ENCODE measurements at regions not wholly inside any gene's neighbourhood (a gene's known extent, or its start where the extent isn't known, plus 50 kb on each side); places are given as distances from the start of the nearest gene placed in this dataset.

GRCh38 chr10:60467202-60467546, 77.5 kb upstream of the ANK3 start:
- WGBS (ENCODE audit: insufficient coverage) = no CpG with 5 or more reads among the region's 3 CpGs
- H3K4me3 ChIP-seq (ENCODE audit: control insufficient read depth in 1 of 7, extremely low read depth in 1 of 7, insufficient read depth in 4 of 7, low read depth in 2 of 7, low read length in 6 of 7) = no peak overlapping the region
- H3K27me3 ChIP-seq (replicated peaks in 2 of 5; ENCODE audit: control insufficient read depth in 4 of 5, insufficient read depth in 5 of 5, low read length in 4 of 5) = no peaks in the 10 kb centered on the region
- no peaks in the 10 kb centered on the region for H3K9me3 ChIP-seq (ENCODE audit: control extremely low read depth in 1 of 5, control insufficient read depth in 4 of 5, insufficient read depth in 2 of 5, low read depth in 1 of 5, low read length in 4 of 5)
- no peak overlapping the region for H3K27ac ChIP-seq (ENCODE audit: insufficient read depth in 1 of 2, low read depth in 1 of 2, low read length in 2 of 2, poor library complexity in 1 of 2, severe bottlenecking in 2 of 2)
- ChIA-PET CTCF (interaction anchor here (1.5 kb wide), 1 partner anchor 14 kb away, joined by 3 read pairs; no protein-coding TSS in a partner anchor), POLR2A (no interaction called here)
- no peak for DNase-seq
- no peaks in the 10 kb centered on the region for H3K36me3 ChIP-seq (ENCODE audit: control insufficient read depth in 4 of 4, insufficient read depth in 4 of 4, low read length in 3 of 4)
- H3K4me1 ChIP-seq (ENCODE audit: control extremely low read depth in 1 of 4, control insufficient read depth in 4 of 4, insufficient read depth in 4 of 4, low read length in 3 of 4) = peaks cover 0 to 2% (median 0%) of the 10 kb centered on the region in 4 experiments

GRCh38 chr10:60466267-60467201, 76.9 kb upstream of the ANK3 start:
- Histone ChIP-seq H3K4me1 (ENCODE audit: control extremely low read depth in 1 of 4, control insufficient read depth in 4 of 4, insufficient read depth in 4 of 4, low read length in 3 of 4) (peaks cover 0 to 4% (median 0%) of the 10 kb centered on the region in 4 experiments), H3K27ac (ENCODE audit: insufficient read depth in 1 of 2, low read depth in 1 of 2, low read length in 2 of 2, poor library complexity in 1 of 2, severe bottlenecking in 2 of 2) (no peak overlapping the region), H3K27me3 (replicated peaks in 2 of 5; ENCODE audit: control insufficient read depth in 4 of 5, insufficient read depth in 5 of 5, low read length in 4 of 5) (no peaks in the 10 kb centered on the region), H3K36me3 (ENCODE audit: control insufficient read depth in 4 of 4, insufficient read depth in 4 of 4, low read length in 3 of 4) (no peaks in the 10 kb centered on the region), H3K9me3 (ENCODE audit: control extremely low read depth in 1 of 5, control insufficient read depth in 4 of 5, insufficient read depth in 2 of 5, low read depth in 1 of 5, low read length in 4 of 5) (no peaks in the 10 kb centered on the region), H3K4me3 (ENCODE audit: control insufficient read depth in 1 of 7, extremely low read depth in 1 of 7, insufficient read depth in 4 of 7, low read depth in 2 of 7, low read length in 6 of 7) (no peak overlapping the region)
- CTCF ChIA-PET = interaction anchor here (0.6 to 1.5 kb wide), 3 partner anchors 14 to 1973 kb away, joined by 3 to 4 read pairs (median 3); no protein-coding TSS in a partner anchor
- 100% methylated on average over 1 of the region's 4 CpGs for WGBS (ENCODE audit: insufficient coverage)
- POLR2A ChIA-PET = no interaction called here
- no peak for DNase-seq

GRCh38 chr10:60465801-60466200, 76.1 kb upstream of the ANK3 start:
- POLR2A ChIA-PET = no interaction called here
- WGBS (ENCODE audit: insufficient coverage) = no CpG with 5 or more reads among the region's 2 CpGs
- CTCF ChIA-PET = interaction anchor here (0.6 to 1.5 kb wide), 3 partner anchors 13 to 1974 kb away, joined by 3 to 4 read pairs (median 3); no protein-coding TSS in a partner anchor

GRCh38 chr10:60464659-60465058, 75.0 kb upstream of the ANK3 start:
- ChIA-PET CTCF (interaction anchor here (1.7 kb wide), 1 partner anchor 20 kb away, joined by 10 read pairs; no protein-coding TSS in a partner anchor), POLR2A (no interaction called here)
- peaks cover 0 to 4% (median 2%) of the 10 kb centered on the region in 4 experiments for H3K4me1 ChIP-seq (ENCODE audit: control extremely low read depth in 1 of 4, control insufficient read depth in 4 of 4, insufficient read depth in 4 of 4, low read length in 3 of 4)
- WGBS (ENCODE audit: insufficient coverage) = 97% methylated on average over 3 of the region's 3 CpGs
- H3K27me3 ChIP-seq (replicated peaks in 2 of 5; ENCODE audit: control insufficient read depth in 4 of 5, insufficient read depth in 5 of 5, low read length in 4 of 5) = no peaks in the 10 kb centered on the region
- no peaks in the 10 kb centered on the region for H3K36me3 ChIP-seq (ENCODE audit: control insufficient read depth in 4 of 4, insufficient read depth in 4 of 4, low read length in 3 of 4)
- no peak for DNase-seq
- no peaks in the 10 kb centered on the region for H3K9me3 ChIP-seq (ENCODE audit: control extremely low read depth in 1 of 5, control insufficient read depth in 4 of 5, insufficient read depth in 2 of 5, low read depth in 1 of 5, low read length in 4 of 5)
- H3K4me3 ChIP-seq (ENCODE audit: control insufficient read depth in 1 of 7, extremely low read depth in 1 of 7, insufficient read depth in 4 of 7, low read depth in 2 of 7, low read length in 6 of 7) = no peak overlapping the region
- H3K27ac ChIP-seq (ENCODE audit: insufficient read depth in 1 of 2, low read depth in 1 of 2, low read length in 2 of 2, poor library complexity in 1 of 2, severe bottlenecking in 2 of 2) = no peak overlapping the region

More at GRCh38 chr10:60465801-60466200, 76.1 kb upstream of the ANK3 start:
- no peak for DNase-seq
- Histone ChIP-seq H3K4me1 (ENCODE audit: control extremely low read depth in 1 of 4, control insufficient read depth in 4 of 4, insufficient read depth in 4 of 4, low read length in 3 of 4) (peaks cover 0 to 4% (median 0%) of the 10 kb centered on the region in 4 experiments), H3K27me3 (replicated peaks in 2 of 5; ENCODE audit: control insufficient read depth in 4 of 5, insufficient read depth in 5 of 5, low read length in 4 of 5) (no peaks in the 10 kb centered on the region), H3K27ac (ENCODE audit: insufficient read depth in 1 of 2, low read depth in 1 of 2, low read length in 2 of 2, poor library complexity in 1 of 2, severe bottlenecking in 2 of 2) (no peak overlapping the region), H3K4me3 (ENCODE audit: control insufficient read depth in 1 of 7, extremely low read depth in 1 of 7, insufficient read depth in 4 of 7, low read depth in 2 of 7, low read length in 6 of 7) (no peak overlapping the region), H3K9me3 (ENCODE audit: control extremely low read depth in 1 of 5, control insufficient read depth in 4 of 5, insufficient read depth in 2 of 5, low read depth in 1 of 5, low read length in 4 of 5) (no peaks in the 10 kb centered on the region), H3K36me3 (ENCODE audit: control insufficient read depth in 4 of 4, insufficient read depth in 4 of 4, low read length in 3 of 4) (no peaks in the 10 kb centered on the region)

GRCh38 chr10:60463746-60464145, 74.1 kb upstream of the ANK3 start:
- Histone ChIP-seq H3K36me3 (ENCODE audit: control insufficient read depth in 4 of 4, insufficient read depth in 4 of 4, low read length in 3 of 4) (no peaks in the 10 kb centered on the region), H3K4me1 (ENCODE audit: control extremely low read depth in 1 of 4, control insufficient read depth in 4 of 4, insufficient read depth in 4 of 4, low read length in 3 of 4) (peaks cover 0 to 7% (median 2%) of the 10 kb centered on the region in 4 experiments), H3K9me3 (ENCODE audit: control extremely low read depth in 1 of 5, control insufficient read depth in 4 of 5, insufficient read depth in 2 of 5, low read depth in 1 of 5, low read length in 4 of 5) (no peaks in the 10 kb centered on the region), H3K27me3 (replicated peaks in 2 of 5; ENCODE audit: control insufficient read depth in 4 of 5, insufficient read depth in 5 of 5, low read length in 4 of 5) (no peaks in the 10 kb centered on the region), H3K27ac (ENCODE audit: insufficient read depth in 1 of 2, low read depth in 1 of 2, low read length in 2 of 2, poor library complexity in 1 of 2, severe bottlenecking in 2 of 2) (no peak overlapping the region), H3K4me3 (ENCODE audit: control insufficient read depth in 1 of 7, extremely low read depth in 1 of 7, insufficient read depth in 4 of 7, low read depth in 2 of 7, low read length in 6 of 7) (no peak overlapping the region)
- no peak for DNase-seq
- ChIA-PET CTCF (interaction anchor here (1.7 kb wide), 1 partner anchor 19 kb away, joined by 10 read pairs; no protein-coding TSS in a partner anchor), POLR2A (no interaction called here)

- Histone ChIP-seq H3K9me3 (ENCODE audit: control extremely low read depth in 1 of 5, control insufficient read depth in 4 of 5, insufficient read depth in 2 of 5, low read depth in 1 of 5, low read length in 4 of 5) (no peaks in the 10 kb centered on the region), H3K27ac (ENCODE audit: insufficient read depth in 1 of 2, low read depth in 1 of 2, low read length in 2 of 2, poor library complexity in 1 of 2, severe bottlenecking in 2 of 2) (no peak overlapping the region), H3K4me3 (ENCODE audit: control insufficient read depth in 1 of 7, extremely low read depth in 1 of 7, insufficient read depth in 4 of 7, low read depth in 2 of 7, low read length in 6 of 7) (no peak overlapping the region), H3K4me1 (ENCODE audit: control extremely low read depth in 1 of 4, control insufficient read depth in 4 of 4, insufficient read depth in 4 of 4, low read length in 3 of 4) (peaks cover 0 to 7% (median 2%) of the 10 kb centered on the region in 4 experiments), H3K36me3 (ENCODE audit: control insufficient read depth in 4 of 4, insufficient read depth in 4 of 4, low read length in 3 of 4) (no peaks in the 10 kb centered on the region), H3K27me3 (replicated peaks in 2 of 5; ENCODE audit: control insufficient read depth in 4 of 5, insufficient read depth in 5 of 5, low read length in 4 of 5) (no peaks in the 10 kb centered on the region)
- ChIA-PET CTCF (interaction anchor here (1.2 kb wide), 1 partner anchor 20 kb away, joined by 3 read pairs; no protein-coding TSS in a partner anchor), POLR2A (no interaction called here)
- 5% methylated on average over 2 of the region's 7 CpGs for WGBS (ENCODE audit: insufficient coverage)
- peak; percentile 18 to 87 (median 83) for DNase-seq
These were observed 72.0 kb upstream of the ANK3 start for GRCh38 chr10:60461688-60462087.

All from common myeloid progenitor, CD34-positive (primary cell).